Lung (tissue), 11 donors: ENCODE measurements at regions not wholly inside any gene's neighbourhood (a gene's known extent, or its start where the extent isn't known, plus 50 kb on each side); places are given as distances from the start of the nearest gene placed in this dataset.
A peak's percentile ranks its signal among the peaks of the same experiment; 100 is the strongest.

Experiments
- ATAC-seq: fragments of 200-7000 bp; cut with Tn5 transposase; one replicate; pipeline ENCODE4 v1.9.1; 2020; ENCODE audit warnings: moderate number of reproducible peaks; ENCODE audit not compliant: insufficient read depth, low FRiP score
- DNase-seq, 3 donors: peaks; one replicate each; pipeline ENCODE4 v3.0.0-alpha.2; 2013 to 2017
- H3K27ac ChIP-seq, 2 donors: one replicate each; pipeline ENCODE4 v1.5.1; 2013; ENCODE audit warnings: mild to moderate bottlenecking in 2 of 2, moderate library complexity in 2 of 2, control low read depth in 1 of 2, inconsistent platforms in 1 of 2, low read depth in 1 of 2, low read length in 1 of 2
- H3K27me3 ChIP-seq, 3 donors: one replicate each; pipeline ENCODE4 v1.5.1; 2013; ENCODE audit warnings: low read length in 2 of 3; ENCODE audit not compliant: control insufficient read depth in 3 of 3, insufficient read depth in 3 of 3
- H3K36me3 ChIP-seq, 4 donors: one replicate each; pipeline ENCODE4 v1.5.1; 2013; ENCODE audit warnings: low read length in 4 of 4, mild to moderate bottlenecking in 1 of 4, moderate library complexity in 1 of 4; ENCODE audit not compliant: control insufficient read depth in 4 of 4, insufficient read depth in 4 of 4
- H3K4me1 ChIP-seq, 5 donors: one replicate each; pipeline ENCODE4 v1.5.1; 2013; ENCODE audit warnings: low read length in 5 of 5, mild to moderate bottlenecking in 2 of 5, moderate library complexity in 1 of 5; ENCODE audit not compliant: control insufficient read depth in 5 of 5, insufficient read depth in 5 of 5
- H3K4me3 ChIP-seq: one replicate; pipeline ENCODE4 v1.5.1; 2013; ENCODE audit warnings: mild to moderate bottlenecking, control low read depth, moderate library complexity
- H3K9ac ChIP-seq, 2 donors: one replicate each; pipeline ENCODE4 v1.5.1; 2013; ENCODE audit warnings: low read length in 2 of 2, control low read depth in 1 of 2; ENCODE audit not compliant: insufficient read depth in 1 of 2
- H3K9me3 ChIP-seq, 4 donors: one replicate each; pipeline ENCODE4 v1.5.1; 2013; ENCODE audit warnings: low read length in 3 of 4, mild to moderate bottlenecking in 1 of 4, moderate library complexity in 1 of 4; ENCODE audit not compliant: control insufficient read depth in 4 of 4, insufficient read depth in 3 of 4
- CTCF ChIP-seq: IDR thresholded peaks from 2 replicates; pipeline ENCODE4 v1.5.1; 2012; ENCODE audit warnings: mild to moderate bottlenecking; ENCODE audit errors: control extremely low read depth, extremely low read depth
- WGBS, 2 donors: extraction: QIAGEN DNeasy Blood & Tissue Kit; methylation state at CpG; one replicate each; pipeline ENCODE4 v1.1.7; 2013; 5-methylcytosine and 5-hydroxymethylcytosine counted together
- donor health status: control.
- donor health status: control.
- donor health status: Bipolar disorder and iron deficiency.
- donor health status: healthy.
- donor health status: DM: yes; HTN: yes; CAD: no.

- 73 to 91% methylated on average over 5 of the region's 5 CpGs for WGBS, 2 donors
- ATAC-seq (no peak), DNase-seq (no peak)
- Histone ChIP-seq H3K27me3 (no peaks in the 10 kb centered on the region), H3K9me3 (no peaks in the 10 kb centered on the region), H3K36me3 (no peaks in the 10 kb centered on the region), H3K4me3 (no peak overlapping the region), H3K4me1 (no peaks in the 10 kb centered on the region), H3K27ac (no peak overlapping the region), H3K9ac (no peak overlapping the region)
- TF ChIP-seq CTCF: no peak
These were observed 223.0 kb downstream of the AUH start for GRCh38 chr9:91138760-91139159.

- ATAC-seq (no peak), DNase-seq (no peak)
- WGBS, 2 donors: 63 to 84% methylated on average over 2 to 3 of the region's 3 CpGs
- H3K27me3 ChIP-seq: no peaks in the 10 kb centered on the region
- no peak overlapping the region for H3K4me3 ChIP-seq
- no peaks in the 10 kb centered on the region for H3K4me1 ChIP-seq
- H3K9me3 ChIP-seq: no peaks in the 10 kb centered on the region
- H3K9ac ChIP-seq: no peak overlapping the region
- peak overlapping the region in 1 of 2 donors; percentile 4 for H3K27ac ChIP-seq
- no peak for TF ChIP-seq CTCF
- no peaks in the 10 kb centered on the region for H3K36me3 ChIP-seq
These were observed 220.2 kb downstream of the AUH start for GRCh38 chr9:91141407-91141965.

- Histone ChIP-seq H3K9ac (no peak overlapping the region), H3K27me3 (no peaks in the 10 kb centered on the region), H3K4me3 (no peak overlapping the region), H3K9me3 (no peaks in the 10 kb centered on the region), H3K36me3 (no peaks in the 10 kb centered on the region), H3K4me1 (no peaks in the 10 kb centered on the region), H3K27ac (no peak overlapping the region)
- TF ChIP-seq CTCF: no peak
- DNase-seq (no peak), ATAC-seq (no peak)
- 89 to 96% methylated on average over 5 of the region's 5 CpGs for WGBS, 2 donors
These were observed 218.6 kb downstream of the AUH start for GRCh38 chr9:91143162-91143561.

GRCh38 chr9:91143642-91144041 is 218.1 kb downstream of the AUH start:
- no peaks in the 10 kb centered on the region for H3K9me3 ChIP-seq
- 80 to 89% methylated on average over 3 of the region's 3 CpGs for WGBS, 2 donors
- H3K9ac ChIP-seq: no peak overlapping the region
- H3K36me3 ChIP-seq: no peaks in the 10 kb centered on the region
- H3K27ac ChIP-seq: no peak overlapping the region
- no peaks in the 10 kb centered on the region for H3K4me1 ChIP-seq
- DNase-seq: no peak
- no peak for ATAC-seq
- H3K27me3 ChIP-seq: no peaks in the 10 kb centered on the region
- TF ChIP-seq CTCF: no peak
- no peak overlapping the region for H3K4me3 ChIP-seq
